SK-N-SH (cell line): ENCODE measurements at regions not wholly inside any gene's neighbourhood (a gene's known extent, or its start where the extent isn't known, plus 50 kb on each side); places are given as distances from the start of the nearest gene placed in this dataset.

Experiments used
- CTCF ChIA-PET: fragments of 300-600, 350-600 bp; formaldehyde crosslinking; extraction: SDS; loops from one replicate; lab custom pipeline; 2021; lab: Yijun Ruan, JAX
- POLR2A ChIA-PET: fragments of 350-600 bp; sonication (Branson Sonifier 250); formaldehyde crosslinking; extraction: SDS; loops from one replicate; lab custom pipeline; 2020; ENCODE audit warnings: antibody characterized with exemption, inconsistent platforms; lab: Yijun Ruan, JAX
- DNase-seq: peaks from one replicate; pipeline ENCODE4 v3.0.0; 2012
- H2AFZ ChIP-seq: fragments of 200-600 bp; sonication (generic); 2 replicates; pipeline ENCODE4 v1.8.1; 2016; ENCODE audit warnings: antibody characterized with exemption, mild to moderate bottlenecking, low read depth
- H3F3A ChIP-seq: fragments of 200-600 bp; sonication (generic); replicated peaks from 2 replicates; pipeline ENCODE3; 2016; ENCODE audit warnings: antibody characterized with exemption, mild to moderate bottlenecking; ENCODE audit not compliant: insufficient read depth
- H3K27ac ChIP-seq, 2 experiments: fragments of 200-500 bp in 1 of 2; fragments of 200-600 bp in 1 of 2; sonication (Bioruptor generic) in 1 of 2; sonication (generic), shearing (Covaris generic) in 1 of 2; 2 replicates each; pipeline versions ENCODE4 v1.5.1 to v1.6.1; 2014 to 2016; ENCODE audit warnings: low read depth in 2 of 2, inconsistent platforms in 1 of 2, low read length in 1 of 2, mild to moderate bottlenecking in 1 of 2, mixed read lengths in 1 of 2
- H3K27me3 ChIP-seq: fragments of 200-600 bp; sonication (generic), shearing (Covaris generic); 2 replicates; pipeline ENCODE4 v1.6.1; 2016; ENCODE audit warnings: mixed run types; ENCODE audit not compliant: insufficient read depth
- H3K36me3 ChIP-seq, 2 experiments: fragments of 200-500 bp in 1 of 2; fragments of 200-600 bp in 1 of 2; sonication (Bioruptor generic) in 1 of 2; sonication (generic) in 1 of 2; replicated peaks in 1 of 2; 2 replicates each; pipeline versions ENCODE3 to v1.5.1; 2014 to 2016; ENCODE audit warnings: low read length in 1 of 2, mild to moderate bottlenecking in 1 of 2; ENCODE audit not compliant: insufficient read depth in 2 of 2, control insufficient read depth in 1 of 2
- H3K4me1 ChIP-seq, 2 experiments: fragments of 200-500 bp in 1 of 2; fragments of 200-600 bp in 1 of 2; sonication (Bioruptor generic) in 1 of 2; sonication (generic), shearing (Covaris generic) in 1 of 2; 2 replicates each; pipeline versions ENCODE4 v1.5.1 to v1.6.1; 2014 to 2016; ENCODE audit warnings: low read depth in 1 of 2, low read length in 1 of 2, mixed run types in 1 of 2; ENCODE audit not compliant: insufficient read depth in 2 of 2, control insufficient read depth in 1 of 2
- H3K4me2 ChIP-seq: fragments of 200-600 bp; sonication (generic), shearing (Covaris generic); 2 replicates; pipeline ENCODE4 v1.6.1; 2017; ENCODE audit warnings: mixed run types
- H3K4me3 ChIP-seq, 2 experiments: fragments of 200-500 bp in 1 of 2; fragments of 200-600 bp in 1 of 2; sonication (Bioruptor generic) in 1 of 2; sonication (generic), shearing (Covaris generic) in 1 of 2; 2 replicates each; pipeline versions ENCODE4 v1.5.1 to v1.8.1; 2014 to 2016; ENCODE audit warnings: low read depth in 2 of 2, inconsistent platforms in 1 of 2, low read length in 1 of 2, mild to moderate bottlenecking in 1 of 2, mixed read lengths in 1 of 2, moderate library complexity in 1 of 2
- H3K79me2 ChIP-seq: fragments of 200-600 bp; sonication (generic); 2 replicates; pipeline ENCODE4 v1.8.1; 2017; ENCODE audit warnings: mild to moderate bottlenecking; ENCODE audit not compliant: insufficient read depth
- H3K9ac ChIP-seq: fragments of 200-600 bp; sonication (generic); 2 replicates; pipeline ENCODE4 v1.6.1; 2017; ENCODE audit warnings: mixed run types
- H3K9me2 ChIP-seq: fragments of 200-600 bp; sonication (generic); 2 replicates; pipeline ENCODE4 v1.6.1; 2017; ENCODE audit warnings: mixed run types
- H3K9me3 ChIP-seq: fragments of 200-600 bp; sonication (generic); 2 replicates; pipeline ENCODE4 v1.6.1; 2017; ENCODE audit warnings: mixed run types, mild to moderate bottlenecking, moderate library complexity
- H4K20me1 ChIP-seq: fragments of 200-600 bp; sonication (generic); 2 replicates; pipeline ENCODE4 v1.6.1; 2017; ENCODE audit warnings: mild to moderate bottlenecking, mixed run types; ENCODE audit not compliant: insufficient read depth
- ELF1 ChIP-seq: IDR thresholded peaks from 2 replicates; pipeline ENCODE4 v1.4.0; 2012
- EP300 ChIP-seq, 2 experiments: IDR thresholded peaks; 2 replicates each; pipeline versions ENCODE4 v1.4.0 to v1.6.1; 2012; ENCODE audit warnings: borderline replicate concordance in 1 of 2, low read depth in 1 of 2, low read length in 1 of 2
- FOXJ3 ChIP-seq: sonication (generic); formaldehyde crosslinking; IDR thresholded peaks from 2 replicates; pipeline ENCODE4 v1.5.1; 2020; ENCODE audit warnings: mild to moderate bottlenecking, missing genetic modification reagents
- FOXM1 ChIP-seq: IDR thresholded peaks from 2 replicates; pipeline ENCODE4 v1.4.0; 2012; ENCODE audit warnings: low read depth, mild to moderate bottlenecking
- GATA2 ChIP-seq: sonication (generic); formaldehyde crosslinking; IDR thresholded peaks from 2 replicates; pipeline ENCODE4 v1.5.0; 2020; ENCODE audit warnings: mild to moderate bottlenecking, missing genetic modification reagents
- MXI1 ChIP-seq: IDR thresholded peaks from 2 replicates; pipeline ENCODE4 v1.6.1; 2012; ENCODE audit warnings: mild to moderate bottlenecking, low read depth, low read length, improper control_type of control experiment
- NFIC ChIP-seq: IDR thresholded peaks from 2 replicates; pipeline ENCODE4 v1.4.0; 2012; ENCODE audit warnings: borderline replicate concordance
- NRF1 ChIP-seq: IDR thresholded peaks from 2 replicates; pipeline ENCODE4 v1.6.1; 2012; ENCODE audit warnings: low read depth, mild to moderate bottlenecking, low read length
- RAD21 ChIP-seq: IDR thresholded peaks from 2 replicates; pipeline ENCODE4 v1.6.1; 2012; ENCODE audit warnings: mild to moderate bottlenecking, low read length
- RCOR1 ChIP-seq: fragments of 150-350 bp; IDR thresholded peaks from 2 replicates; pipeline ENCODE4 v1.6.1; 2017; ENCODE audit warnings: antibody characterized with exemption, low read length
- RXRA ChIP-seq: IDR thresholded peaks from 2 replicates; pipeline ENCODE4 v1.4.0; 2012; ENCODE audit warnings: low read depth, mild to moderate bottlenecking, borderline replicate concordance
- TAF1 ChIP-seq: IDR thresholded peaks from 2 replicates; pipeline ENCODE4 v1.6.1; 2012; ENCODE audit warnings: low read depth, mild to moderate bottlenecking, low read length, moderate library complexity, borderline replicate concordance
- TCF12 ChIP-seq: IDR thresholded peaks from 2 replicates; pipeline ENCODE4 v1.4.0; 2012
- WGBS: methylation state at CpG from one replicate; pipeline ENCODE4 v1.1.6; 2017; ENCODE audit warnings: low lambda C conversion rate; 5-methylcytosine and 5-hydroxymethylcytosine counted together
- TF ChIP-seq, protein P1 (sequence below): fragments of 150-350 bp; IDR thresholded peaks from 2 replicates; pipeline ENCODE4 v1.6.1; 2017; ENCODE audit warnings: antibody characterized with exemption, low read length, low read depth, borderline replicate concordance
- TF ChIP-seq, protein P2 (sequence below): IDR thresholded peaks from 2 replicates; pipeline ENCODE4; 2012
- TF ChIP-seq, protein P3 (sequence below): IDR thresholded peaks from 2 replicates; pipeline ENCODE4 v1.6.1; 2012; ENCODE audit warnings: mild to moderate bottlenecking, low read depth, low read length, moderate library complexity
- TF ChIP-seq, protein P4 (sequence below): fragments of 200-600 bp; sonication (generic); IDR thresholded peaks from 2 replicates; pipeline ENCODE4 v1.6.1; 2017; ENCODE audit warnings: antibody characterized with exemption, mild to moderate bottlenecking, moderate library complexity

DNA sequence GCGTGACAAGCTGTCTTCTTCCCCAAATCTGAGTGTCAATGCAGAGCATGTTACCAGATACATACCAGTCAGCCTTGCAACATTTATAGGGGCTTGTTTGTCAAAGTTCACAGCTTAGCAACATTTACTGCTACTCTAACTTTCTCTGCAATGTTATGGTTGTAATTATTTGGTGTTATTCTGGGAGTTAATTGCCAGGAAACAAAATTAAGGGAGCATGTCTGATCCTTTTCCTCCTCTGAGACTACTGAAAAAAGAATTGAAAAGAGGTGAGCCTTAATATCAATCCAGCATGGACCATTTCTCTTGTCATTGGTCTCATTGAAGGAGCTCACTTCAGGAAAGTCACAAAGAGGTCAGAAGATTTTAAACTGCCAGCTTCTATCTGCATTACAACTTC, 465.6 kb upstream of the LINC00305 start:
- POLR2A ChIA-PET: no interaction called here
- Histone ChIP-seq H3K36me3 (no peaks in the 10 kb centered on the region), H3K4me1 (no peaks in the 10 kb centered on the region), H3K79me2 (no peaks in the 10 kb centered on the region), H3K9me2 (no peaks in the 10 kb centered on the region), H3K4me3 (no peak overlapping the region), H3K27ac (no peak overlapping the region), H2AFZ (no peak overlapping the region), H3F3A (no peaks in the 10 kb centered on the region), H3K9me3 (no peaks in the 10 kb centered on the region), H3K9ac (no peak overlapping the region)
- WGBS: 55% methylated on average over 1 of the region's 1 CpG
- DNase-seq: no peak
- TF ChIP-seq, protein P1, sequence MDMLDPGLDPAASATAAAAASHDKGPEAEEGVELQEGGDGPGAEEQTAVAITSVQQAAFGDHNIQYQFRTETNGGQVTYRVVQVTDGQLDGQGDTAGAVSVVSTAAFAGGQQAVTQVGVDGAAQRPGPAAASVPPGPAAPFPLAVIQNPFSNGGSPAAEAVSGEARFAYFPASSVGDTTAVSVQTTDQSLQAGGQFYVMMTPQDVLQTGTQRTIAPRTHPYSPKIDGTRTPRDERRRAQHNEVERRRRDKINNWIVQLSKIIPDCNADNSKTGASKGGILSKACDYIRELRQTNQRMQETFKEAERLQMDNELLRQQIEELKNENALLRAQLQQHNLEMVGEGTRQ: no peak
- TF ChIP-seq RCOR1 (no peak), FOXJ3 (CRISPR knock-in tag) (no peak), EP300 (IDR thresholded peaks at IDR 0.05; ENCODE audit: borderline replicate concordance in 1 of 2, low read depth in 1 of 2, low read length in 1 of 2) (no peak), NRF1 (no peak), FOXM1 (no peak), NFIC (no peak), RXRA (no peak), ELF1 (no peak), GATA2 (CRISPR knock-in tag) (no peak), TCF12 (no peak), MXI1 (no peak), RAD21 (no peak), TAF1 (no peak)
- TF ChIP-seq, protein P2, sequence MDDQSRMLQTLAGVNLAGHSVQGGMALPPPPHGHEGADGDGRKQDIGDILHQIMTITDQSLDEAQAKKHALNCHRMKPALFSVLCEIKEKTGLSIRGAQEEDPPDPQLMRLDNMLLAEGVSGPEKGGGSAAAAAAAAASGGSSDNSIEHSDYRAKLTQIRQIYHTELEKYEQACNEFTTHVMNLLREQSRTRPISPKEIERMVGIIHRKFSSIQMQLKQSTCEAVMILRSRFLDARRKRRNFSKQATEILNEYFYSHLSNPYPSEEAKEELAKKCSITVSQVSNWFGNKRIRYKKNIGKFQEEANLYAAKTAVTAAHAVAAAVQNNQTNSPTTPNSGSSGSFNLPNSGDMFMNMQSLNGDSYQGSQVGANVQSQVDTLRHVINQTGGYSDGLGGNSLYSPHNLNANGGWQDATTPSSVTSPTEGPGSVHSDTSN: no peak
- TF ChIP-seq, protein P3, sequence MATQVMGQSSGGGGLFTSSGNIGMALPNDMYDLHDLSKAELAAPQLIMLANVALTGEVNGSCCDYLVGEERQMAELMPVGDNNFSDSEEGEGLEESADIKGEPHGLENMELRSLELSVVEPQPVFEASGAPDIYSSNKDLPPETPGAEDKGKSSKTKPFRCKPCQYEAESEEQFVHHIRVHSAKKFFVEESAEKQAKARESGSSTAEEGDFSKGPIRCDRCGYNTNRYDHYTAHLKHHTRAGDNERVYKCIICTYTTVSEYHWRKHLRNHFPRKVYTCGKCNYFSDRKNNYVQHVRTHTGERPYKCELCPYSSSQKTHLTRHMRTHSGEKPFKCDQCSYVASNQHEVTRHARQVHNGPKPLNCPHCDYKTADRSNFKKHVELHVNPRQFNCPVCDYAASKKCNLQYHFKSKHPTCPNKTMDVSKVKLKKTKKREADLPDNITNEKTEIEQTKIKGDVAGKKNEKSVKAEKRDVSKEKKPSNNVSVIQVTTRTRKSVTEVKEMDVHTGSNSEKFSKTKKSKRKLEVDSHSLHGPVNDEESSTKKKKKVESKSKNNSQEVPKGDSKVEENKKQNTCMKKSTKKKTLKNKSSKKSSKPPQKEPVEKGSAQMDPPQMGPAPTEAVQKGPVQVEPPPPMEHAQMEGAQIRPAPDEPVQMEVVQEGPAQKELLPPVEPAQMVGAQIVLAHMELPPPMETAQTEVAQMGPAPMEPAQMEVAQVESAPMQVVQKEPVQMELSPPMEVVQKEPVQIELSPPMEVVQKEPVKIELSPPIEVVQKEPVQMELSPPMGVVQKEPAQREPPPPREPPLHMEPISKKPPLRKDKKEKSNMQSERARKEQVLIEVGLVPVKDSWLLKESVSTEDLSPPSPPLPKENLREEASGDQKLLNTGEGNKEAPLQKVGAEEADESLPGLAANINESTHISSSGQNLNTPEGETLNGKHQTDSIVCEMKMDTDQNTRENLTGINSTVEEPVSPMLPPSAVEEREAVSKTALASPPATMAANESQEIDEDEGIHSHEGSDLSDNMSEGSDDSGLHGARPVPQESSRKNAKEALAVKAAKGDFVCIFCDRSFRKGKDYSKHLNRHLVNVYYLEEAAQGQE: no peak
- TF ChIP-seq, protein P4, sequence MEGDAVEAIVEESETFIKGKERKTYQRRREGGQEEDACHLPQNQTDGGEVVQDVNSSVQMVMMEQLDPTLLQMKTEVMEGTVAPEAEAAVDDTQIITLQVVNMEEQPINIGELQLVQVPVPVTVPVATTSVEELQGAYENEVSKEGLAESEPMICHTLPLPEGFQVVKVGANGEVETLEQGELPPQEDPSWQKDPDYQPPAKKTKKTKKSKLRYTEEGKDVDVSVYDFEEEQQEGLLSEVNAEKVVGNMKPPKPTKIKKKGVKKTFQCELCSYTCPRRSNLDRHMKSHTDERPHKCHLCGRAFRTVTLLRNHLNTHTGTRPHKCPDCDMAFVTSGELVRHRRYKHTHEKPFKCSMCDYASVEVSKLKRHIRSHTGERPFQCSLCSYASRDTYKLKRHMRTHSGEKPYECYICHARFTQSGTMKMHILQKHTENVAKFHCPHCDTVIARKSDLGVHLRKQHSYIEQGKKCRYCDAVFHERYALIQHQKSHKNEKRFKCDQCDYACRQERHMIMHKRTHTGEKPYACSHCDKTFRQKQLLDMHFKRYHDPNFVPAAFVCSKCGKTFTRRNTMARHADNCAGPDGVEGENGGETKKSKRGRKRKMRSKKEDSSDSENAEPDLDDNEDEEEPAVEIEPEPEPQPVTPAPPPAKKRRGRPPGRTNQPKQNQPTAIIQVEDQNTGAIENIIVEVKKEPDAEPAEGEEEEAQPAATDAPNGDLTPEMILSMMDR: no peak
- TF ChIP-seq, all 33 proteins: peak for 0
- no peak overlapping the region for H3K4me2 ChIP-seq
- no peaks in the 10 kb centered on the region for H3K27me3 ChIP-seq
- H4K20me1 ChIP-seq: no peaks in the 10 kb centered on the region
- CTCF ChIA-PET: interaction anchor here (1.2 kb wide), 1 partner anchor 10 kb away, joined by 3 read pairs; no protein-coding TSS in a partner anchor
